HEK293T (cell line): ENCODE measurements at regions not wholly inside any gene's neighbourhood (a gene's known extent, or its start where the extent isn't known, plus 50 kb on each side); places are given as distances from the start of the nearest gene placed in this dataset.

Experiments
- CTCF ChIA-PET: fragments of 350-600 bp; formaldehyde crosslinking; extraction: SDS; loops from one replicate; lab custom pipeline; 2021; ENCODE audit warnings: antibody characterized with exemption, inconsistent platforms; lab: Yijun Ruan, JAX
- POLR2A ChIA-PET: fragments of 350-600 bp; formaldehyde crosslinking; extraction: SDS; loops from one replicate; lab custom pipeline; 2020; ENCODE audit warnings: antibody characterized with exemption, inconsistent platforms; lab: Yijun Ruan, JAX
- DNase-seq: peaks from one replicate; pipeline ENCODE4 v3.0.0; 2012; ENCODE audit warnings: mixed read lengths; ENCODE audit errors: extremely low spot score
- ARNT ChIP-seq: fragments of 450-650 bp; IDR thresholded peaks from 2 replicates; pipeline ENCODE4 v1.6.1; 2017; ENCODE audit warnings: mild to moderate bottlenecking
- BHLHE40 ChIP-seq: fragments of 450-650 bp; IDR thresholded peaks from 2 replicates; pipeline ENCODE4 v1.6.1; 2016; ENCODE audit warnings: mild to moderate bottlenecking, moderate library complexity, borderline replicate concordance
- CTBP1 ChIP-seq: fragments of 450-650 bp; IDR thresholded peaks from 2 replicates; pipeline ENCODE4 v1.6.1; 2016; ENCODE audit warnings: borderline replicate concordance
- ELF4 ChIP-seq: fragments of 450-650 bp; IDR thresholded peaks from 2 replicates; pipeline ENCODE4 v1.6.1; 2017; ENCODE audit warnings: antibody characterized with exemption
- FOXA1 ChIP-seq: fragments of 450-650 bp; IDR thresholded peaks from 2 replicates; pipeline ENCODE4 v1.6.1; 2016; ENCODE audit warnings: mild to moderate bottlenecking
- FOXK2 ChIP-seq: fragments of 450-650 bp; IDR thresholded peaks from 2 replicates; pipeline ENCODE4 v1.6.1; 2016; ENCODE audit warnings: mild to moderate bottlenecking
- FOXM1 ChIP-seq: fragments of 450-650 bp; IDR thresholded peaks from 2 replicates; pipeline ENCODE4 v1.6.1; 2017; ENCODE audit warnings: mild to moderate bottlenecking, borderline replicate concordance
- HDGF ChIP-seq: fragments of 450-650 bp; IDR thresholded peaks from 2 replicates; pipeline ENCODE4 v1.6.1; 2017; ENCODE audit warnings: antibody characterized with exemption, borderline replicate concordance
- L3MBTL2 ChIP-seq: fragments of 450-650 bp; conservative IDR thresholded peaks from 2 replicates; pipeline ENCODE4 v1.6.1; 2016; ENCODE audit warnings: mild to moderate bottlenecking
- LEF1 ChIP-seq: fragments of 450-650 bp; IDR thresholded peaks from 2 replicates; pipeline ENCODE4 v1.6.1; 2017; ENCODE audit warnings: mild to moderate bottlenecking, borderline replicate concordance
- NFRKB ChIP-seq: fragments of 450-650 bp; IDR thresholded peaks from 2 replicates; pipeline ENCODE4 v1.6.1; 2016; ENCODE audit warnings: mild to moderate bottlenecking, moderate library complexity
- PKNOX1 ChIP-seq: fragments of 450-650 bp; IDR thresholded peaks from 2 replicates; pipeline ENCODE4 v1.6.1; 2016
- SP1 ChIP-seq: fragments of 450-650 bp; IDR thresholded peaks from 2 replicates; pipeline ENCODE4 v1.6.1; 2017
- SUZ12 ChIP-seq: fragments of 450-650 bp; IDR thresholded peaks from 2 replicates; pipeline ENCODE4 v1.6.1; 2016; ENCODE audit warnings: mild to moderate bottlenecking
- TARDBP ChIP-seq: fragments of 450-650 bp; IDR thresholded peaks from 2 replicates; pipeline ENCODE4 v1.6.1; 2016
- ZNF384 ChIP-seq: fragments of 450-650 bp; IDR thresholded peaks from 2 replicates; pipeline ENCODE4 v1.6.1; 2016

- ChIA-PET CTCF (no interaction called here), POLR2A (no interaction called here)
- DNase-seq, result no peak
- no peak for TF ChIP-seq FOXM1
Observed at GRCh38 chr1:115204513-115204912, 115.2 kb upstream of the TSPAN2 start.

- POLR2A ChIA-PET, result no interaction called here
- no peak for DNase-seq
- TF ChIP-seq TARDBP, result no peak
- no peak for TF ChIP-seq SP1
- no peak for TF ChIP-seq ELF4
- no peak for TF ChIP-seq BHLHE40
- no peak for TF ChIP-seq LEF1
- TF ChIP-seq FOXK2, result no peak
- no peak for TF ChIP-seq ARNT
- CTCF ChIA-PET, result no interaction called here
Observed at GRCh38 chr1:115203287-115203686, 114.0 kb upstream of the TSPAN2 start.

- ChIA-PET CTCF (no interaction called here), POLR2A (no interaction called here)
Observed at GRCh38 chr1:115201598-115201997, 112.3 kb upstream of the TSPAN2 start.

GRCh38 chr1:115199416-115200132 lies 110.3 kb upstream of the TSPAN2 start:
- CTCF ChIA-PET, result no interaction called here
- no peak for DNase-seq
- TF ChIP-seq FOXM1 (no peak), HDGF (no peak), ZNF384 (no peak), L3MBTL2 (no peak), SP1 (no peak), SUZ12 (no peak), PKNOX1 (no peak), CTBP1 (no peak), BHLHE40 (no peak), FOXK2 (no peak), FOXA1 (no peak), TARDBP (no peak), ARNT (no peak), LEF1 (no peak)
- POLR2A ChIA-PET, result no interaction called here

More at GRCh38 chr1:115201598-115201997, 112.3 kb upstream of the TSPAN2 start:
- no peak for DNase-seq
- no peak for TF ChIP-seq BHLHE40
- TF ChIP-seq SUZ12, result no peak
- no peak for TF ChIP-seq TARDBP
- TF ChIP-seq SP1, result no peak
- TF ChIP-seq NFRKB, result no peak
- no peak for TF ChIP-seq ELF4
- no peak for TF ChIP-seq HDGF
- TF ChIP-seq L3MBTL2, result no peak
- TF ChIP-seq CTBP1, result no peak
- TF ChIP-seq LEF1, result no peak

- TF ChIP-seq FOXM1 (no peak), LEF1 (no peak), HDGF (no peak), TARDBP (no peak), CTBP1 (no peak), BHLHE40 (no peak), FOXA1 (no peak), PKNOX1 (no peak), L3MBTL2 (no peak), ELF4 (no peak), ZNF384 (no peak), SP1 (no peak), ARNT (no peak), SUZ12 (no peak)
- ChIA-PET POLR2A (no interaction called here), CTCF (no interaction called here)
- no peak for DNase-seq
Observed at GRCh38 chr1:115198938-115199337, 109.6 kb upstream of the TSPAN2 start.

- DNase-seq, result no peak
- CTCF ChIA-PET, result no interaction called here
- no peak for TF ChIP-seq FOXK2
- no peak for TF ChIP-seq SUZ12
- no peak for TF ChIP-seq ELF4
- no peak for TF ChIP-seq PKNOX1
- no peak for TF ChIP-seq FOXM1
- TF ChIP-seq TARDBP, result no peak
- no peak for TF ChIP-seq LEF1
- no peak for TF ChIP-seq SP1
- TF ChIP-seq ARNT, result no peak
- TF ChIP-seq FOXA1, result no peak
- TF ChIP-seq HDGF, result no peak
- TF ChIP-seq CTBP1, result no peak
- TF ChIP-seq ZNF384, result no peak
- POLR2A ChIA-PET, result no interaction called here
Observed at GRCh38 chr1:115196296-115196695, 107.0 kb upstream of the TSPAN2 start.

GRCh38 chr1:115194506-115194905 lies 105.2 kb upstream of the TSPAN2 start:
- ChIA-PET CTCF (no interaction called here), POLR2A (no interaction called here)
- TF ChIP-seq ELF4, result no peak
- TF ChIP-seq NFRKB, result no peak
- TF ChIP-seq FOXA1, result no peak
- no peak for TF ChIP-seq LEF1
- no peak for TF ChIP-seq CTBP1
- no peak for TF ChIP-seq ARNT
- no peak for TF ChIP-seq SP1
- no peak for TF ChIP-seq FOXM1
- no peak for TF ChIP-seq BHLHE40
- TF ChIP-seq FOXK2, result no peak
- TF ChIP-seq ZNF384, result no peak
- DNase-seq, result no peak
